ENCODE measurements at regions not wholly inside any gene's neighbourhood (a gene's known extent, or its start where the extent isn't known, plus 50 kb on each side); places are given as distances from the start of the nearest gene placed in this dataset.

DNA sequence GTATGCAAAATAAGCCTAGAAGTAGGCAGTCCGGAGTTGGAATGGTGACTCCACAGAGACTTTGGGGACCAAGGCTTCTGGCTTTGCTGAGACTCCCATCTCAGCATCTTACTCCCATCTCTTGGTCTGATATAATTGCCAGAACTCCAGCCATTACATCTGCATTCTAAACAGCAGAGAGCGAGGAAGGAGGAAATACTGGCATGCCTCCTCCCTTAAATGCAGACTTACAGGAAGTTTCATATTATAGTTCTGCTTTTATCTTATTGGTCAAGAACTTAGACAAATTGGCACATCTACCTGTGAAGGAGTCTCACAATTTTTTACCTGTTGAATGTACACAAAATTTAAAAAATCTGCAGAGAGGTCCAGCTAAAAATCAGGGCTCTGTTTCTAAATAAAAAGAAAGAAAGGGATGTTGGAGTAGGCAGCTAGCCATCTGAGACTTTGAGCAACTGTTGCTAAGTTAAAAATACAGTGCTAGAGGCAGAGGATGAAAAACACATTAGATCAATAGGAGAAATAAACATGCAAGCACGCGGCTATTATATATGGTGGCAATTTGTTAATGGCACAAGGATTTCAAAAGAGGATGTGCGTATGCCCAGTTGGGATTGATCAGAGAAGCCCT lies 209.9 kb upstream of the HMGA2 start:
- Histone ChIP-seq H3K9me3 (ENCODE audit: low read length) (no peaks in the 10 kb centered on the region), H3K36me3 (ENCODE audit: insufficient read depth, low read length) (no peaks in the 10 kb centered on the region), H3K4me3 (ENCODE audit: low read depth in 1 of 2, low read length in 2 of 2) (no peak overlapping the region)

DNA sequence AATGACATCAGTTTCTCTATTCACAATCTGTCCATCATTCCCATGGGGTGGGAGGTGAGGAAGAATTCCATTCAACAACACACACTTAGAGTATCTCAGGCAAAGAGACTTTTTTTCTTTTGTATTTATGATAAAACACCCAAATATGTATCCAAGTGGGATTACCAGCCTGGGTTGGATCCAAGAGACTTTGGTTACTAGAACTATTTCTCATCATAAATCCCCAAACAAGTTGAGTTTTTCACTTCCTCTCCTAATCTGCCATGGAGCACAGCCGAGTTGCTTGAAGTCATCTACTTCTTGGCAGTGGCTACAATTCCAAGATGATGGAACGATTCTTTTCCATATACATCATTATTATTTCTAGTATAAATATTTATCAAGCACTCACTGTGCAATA lies 209.2 kb upstream of the HMGA2 start:
- no peaks in the 10 kb centered on the region for H3K36me3 ChIP-seq (ENCODE audit: insufficient read depth, low read length)
- H3K9ac ChIP-seq (ENCODE audit: low read length) = no peak overlapping the region
- no peaks in the 10 kb centered on the region for H3K27me3 ChIP-seq (ENCODE audit: control insufficient read depth in 1 of 2, insufficient read depth in 2 of 2, low read length in 2 of 2)
- H3K27ac ChIP-seq (ENCODE audit: low read depth, low read length) = no peak overlapping the region
- no peak overlapping the region for H3K4me3 ChIP-seq (ENCODE audit: low read depth in 1 of 2, low read length in 2 of 2)
- H3K9me3 ChIP-seq (ENCODE audit: low read length) = no peaks in the 10 kb centered on the region
- no peaks in the 10 kb centered on the region for H3K4me1 ChIP-seq (ENCODE audit: insufficient read depth, low read length)

More for the DNA sequence above, 209.9 kb upstream of the HMGA2 start:
- no peak overlapping the region for H3K9ac ChIP-seq (ENCODE audit: low read length)
- H3K27me3 ChIP-seq (ENCODE audit: control insufficient read depth in 1 of 2, insufficient read depth in 2 of 2, low read length in 2 of 2) = no peaks in the 10 kb centered on the region
- no peak overlapping the region for H3K27ac ChIP-seq (ENCODE audit: low read depth, low read length)
- no peaks in the 10 kb centered on the region for H3K4me1 ChIP-seq (ENCODE audit: insufficient read depth, low read length)

DNA sequence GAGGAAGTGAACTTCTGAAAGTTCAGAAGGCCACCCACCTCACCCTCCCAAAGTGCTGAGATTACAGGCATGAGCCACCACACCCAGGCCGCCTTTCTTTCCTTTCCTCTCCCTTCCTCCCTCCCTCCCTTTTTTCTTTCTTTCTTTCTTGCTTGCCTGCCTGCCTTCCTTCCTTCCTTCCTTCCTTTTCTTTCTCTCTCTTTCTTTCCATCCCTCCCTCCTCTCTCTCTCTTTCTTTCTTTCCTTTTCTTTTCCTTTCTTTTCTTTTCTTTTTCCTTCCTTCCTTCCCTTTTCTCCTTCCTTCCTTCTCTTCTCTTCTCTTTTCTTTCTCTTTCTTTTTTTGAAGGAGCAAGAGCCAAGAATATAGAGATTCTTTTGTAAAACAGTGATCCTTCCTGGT lies 208.3 kb upstream of the HMGA2 start:
- Histone ChIP-seq H3K27ac (ENCODE audit: low read depth, low read length) (no peak overlapping the region), H3K27me3 (ENCODE audit: control insufficient read depth in 1 of 2, insufficient read depth in 2 of 2, low read length in 2 of 2) (no peaks in the 10 kb centered on the region), H3K4me3 (ENCODE audit: low read depth in 1 of 2, low read length in 2 of 2) (no peak overlapping the region), H3K9me3 (ENCODE audit: low read length) (no peaks in the 10 kb centered on the region), H3K4me1 (ENCODE audit: insufficient read depth, low read length) (no peaks in the 10 kb centered on the region), H3K36me3 (ENCODE audit: insufficient read depth, low read length) (no peaks in the 10 kb centered on the region), H3K9ac (ENCODE audit: low read length) (no peak overlapping the region)

GRCh38 chr12:65618588-65618987 lies 205.7 kb upstream of the HMGA2 start:
- Histone ChIP-seq H3K36me3 (ENCODE audit: insufficient read depth, low read length) (no peaks in the 10 kb centered on the region), H3K27me3 (ENCODE audit: control insufficient read depth in 1 of 2, insufficient read depth in 2 of 2, low read length in 2 of 2) (no peaks in the 10 kb centered on the region), H3K27ac (ENCODE audit: low read depth, low read length) (no peak overlapping the region), H3K4me3 (ENCODE audit: low read depth in 1 of 2, low read length in 2 of 2) (no peak overlapping the region), H3K4me1 (ENCODE audit: insufficient read depth, low read length) (no peaks in the 10 kb centered on the region), H3K9me3 (ENCODE audit: low read length) (no peaks in the 10 kb centered on the region), H3K9ac (ENCODE audit: low read length) (no peak overlapping the region)

- Histone ChIP-seq H3K36me3 (ENCODE audit: insufficient read depth, low read length) (no peaks in the 10 kb centered on the region), H3K27me3 (ENCODE audit: control insufficient read depth in 1 of 2, insufficient read depth in 2 of 2, low read length in 2 of 2) (no peaks in the 10 kb centered on the region), H3K27ac (ENCODE audit: low read depth, low read length) (no peak overlapping the region), H3K4me1 (ENCODE audit: insufficient read depth, low read length) (no peaks in the 10 kb centered on the region), H3K9me3 (ENCODE audit: low read length) (no peaks in the 10 kb centered on the region), H3K9ac (ENCODE audit: low read length) (no peak overlapping the region), H3K4me3 (ENCODE audit: low read depth in 1 of 2, low read length in 2 of 2) (no peak overlapping the region)
Observed at GRCh38 chr12:65619018-65619417, 205.3 kb upstream of the HMGA2 start.

DNA sequence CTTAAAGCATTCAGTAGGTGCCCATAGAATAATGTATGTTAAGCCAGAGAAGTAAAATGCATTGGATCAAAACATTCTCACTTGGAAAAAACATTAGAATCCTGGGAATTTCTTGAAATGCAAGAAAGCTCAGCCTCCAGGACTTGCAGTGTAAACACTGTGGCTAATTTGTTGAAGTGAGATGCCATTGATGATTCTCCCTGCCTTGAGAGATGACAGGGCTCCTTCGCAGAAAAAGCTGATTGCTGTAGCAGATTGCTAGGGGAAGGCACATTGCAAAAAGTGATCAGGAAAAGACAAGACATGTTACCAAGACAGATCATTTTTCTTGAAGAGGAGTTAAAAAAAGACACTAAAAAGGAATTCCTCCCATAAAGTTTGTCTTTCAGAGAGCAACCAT lies 204.2 kb upstream of the HMGA2 start:
- no peaks in the 10 kb centered on the region for H3K36me3 ChIP-seq (ENCODE audit: insufficient read depth, low read length)
- no peaks in the 10 kb centered on the region for H3K4me1 ChIP-seq (ENCODE audit: insufficient read depth, low read length)
- H3K9ac ChIP-seq (ENCODE audit: low read length) = no peak overlapping the region
- no peak overlapping the region for H3K27ac ChIP-seq (ENCODE audit: low read depth, low read length)
- H3K4me3 ChIP-seq (ENCODE audit: low read depth in 1 of 2, low read length in 2 of 2) = no peak overlapping the region
- no peaks in the 10 kb centered on the region for H3K9me3 ChIP-seq (ENCODE audit: low read length)
- no peaks in the 10 kb centered on the region for H3K27me3 ChIP-seq (ENCODE audit: control insufficient read depth in 1 of 2, insufficient read depth in 2 of 2, low read length in 2 of 2)

GRCh38 chr12:65622056-65622455 lies 202.2 kb upstream of the HMGA2 start:
- Histone ChIP-seq H3K36me3 (ENCODE audit: insufficient read depth, low read length) (no peaks in the 10 kb centered on the region), H3K9me3 (ENCODE audit: low read length) (no peaks in the 10 kb centered on the region), H3K9ac (ENCODE audit: low read length) (no peak overlapping the region), H3K27me3 (ENCODE audit: control insufficient read depth in 1 of 2, insufficient read depth in 2 of 2, low read length in 2 of 2) (no peaks in the 10 kb centered on the region), H3K4me1 (ENCODE audit: insufficient read depth, low read length) (no peaks in the 10 kb centered on the region), H3K27ac (ENCODE audit: low read depth, low read length) (no peak overlapping the region), H3K4me3 (ENCODE audit: low read depth in 1 of 2, low read length in 2 of 2) (no peak overlapping the region)

DNA sequence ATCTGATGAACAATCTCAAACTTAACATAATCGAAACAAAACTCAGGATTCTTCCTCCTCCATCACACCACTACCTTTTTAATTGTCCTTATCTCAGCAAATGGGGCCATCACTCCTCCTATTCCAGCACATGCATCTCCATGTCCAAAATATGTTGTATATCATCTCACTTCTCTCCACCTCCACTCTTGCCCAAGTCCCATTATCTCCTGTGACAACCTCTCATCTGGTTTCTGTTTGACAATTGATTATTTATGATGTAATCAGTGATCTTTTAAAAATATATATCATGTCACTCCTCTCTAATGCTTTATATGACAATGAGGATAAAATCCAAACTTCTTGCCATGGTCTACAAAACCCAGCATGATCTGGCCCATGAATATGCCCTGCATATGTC lies 200.8 kb upstream of the HMGA2 start:
- H3K36me3 ChIP-seq (ENCODE audit: insufficient read depth, low read length) = no peaks in the 10 kb centered on the region
- no peaks in the 10 kb centered on the region for H3K4me1 ChIP-seq (ENCODE audit: insufficient read depth, low read length)
- H3K27me3 ChIP-seq (ENCODE audit: control insufficient read depth in 1 of 2, insufficient read depth in 2 of 2, low read length in 2 of 2) = no peaks in the 10 kb centered on the region
- no peak overlapping the region for H3K4me3 ChIP-seq (ENCODE audit: low read depth in 1 of 2, low read length in 2 of 2)
- H3K27ac ChIP-seq (ENCODE audit: low read depth, low read length) = no peak overlapping the region
- H3K9ac ChIP-seq (ENCODE audit: low read length) = no peak overlapping the region
- no peaks in the 10 kb centered on the region for H3K9me3 ChIP-seq (ENCODE audit: low read length)

DNA sequence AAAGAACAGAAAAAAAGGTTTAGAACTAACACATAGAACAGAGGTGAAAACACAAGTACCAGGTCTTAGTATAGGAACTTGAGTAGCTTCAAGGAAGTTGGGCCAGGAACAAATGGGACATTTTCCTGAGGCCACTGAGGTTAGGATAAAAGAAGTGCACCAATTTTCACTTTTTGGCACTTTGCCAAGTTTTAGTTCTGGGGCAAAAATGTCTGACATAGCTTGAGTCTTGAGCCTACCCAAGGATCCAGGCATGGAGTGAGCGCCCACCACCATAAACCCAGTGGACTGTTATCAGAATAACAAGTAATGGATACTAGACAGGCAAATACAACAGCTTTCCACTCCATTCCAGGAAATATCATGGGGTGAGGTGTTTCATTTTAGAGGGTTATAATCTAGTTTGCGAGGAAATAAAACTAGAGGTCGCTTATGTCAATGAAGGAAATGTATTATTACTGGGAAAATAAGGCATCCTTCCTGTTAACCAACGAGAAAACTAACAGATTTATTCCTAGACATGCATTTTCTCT lies 199.7 kb upstream of the HMGA2 start:
- no peaks in the 10 kb centered on the region for H3K36me3 ChIP-seq (ENCODE audit: insufficient read depth, low read length)
- H3K27ac ChIP-seq (ENCODE audit: low read depth, low read length) = no peak overlapping the region
- H3K4me3 ChIP-seq (ENCODE audit: low read depth in 1 of 2, low read length in 2 of 2) = no peak overlapping the region

GRCh38 chr12:65628061-65628460 lies 196.2 kb upstream of the HMGA2 start:
- H3K36me3 ChIP-seq (ENCODE audit: insufficient read depth, low read length) = no peaks in the 10 kb centered on the region
- H3K9ac ChIP-seq (ENCODE audit: low read length) = no peak overlapping the region
- H3K4me1 ChIP-seq (ENCODE audit: insufficient read depth, low read length) = no peaks in the 10 kb centered on the region
- H3K27me3 ChIP-seq (ENCODE audit: control insufficient read depth in 1 of 2, insufficient read depth in 2 of 2, low read length in 2 of 2) = no peaks in the 10 kb centered on the region
- no peak overlapping the region for H3K27ac ChIP-seq (ENCODE audit: low read depth, low read length)
- no peak overlapping the region for H3K4me3 ChIP-seq (ENCODE audit: low read depth in 1 of 2, low read length in 2 of 2)
- H3K9me3 ChIP-seq (ENCODE audit: low read length) = no peaks in the 10 kb centered on the region

More for the DNA sequence above, 199.7 kb upstream of the HMGA2 start:
- no peaks in the 10 kb centered on the region for H3K9me3 ChIP-seq (ENCODE audit: low read length)
- H3K27me3 ChIP-seq (ENCODE audit: control insufficient read depth in 1 of 2, insufficient read depth in 2 of 2, low read length in 2 of 2) = no peaks in the 10 kb centered on the region
- H3K4me1 ChIP-seq (ENCODE audit: insufficient read depth, low read length) = no peaks in the 10 kb centered on the region
- no peak overlapping the region for H3K9ac ChIP-seq (ENCODE audit: low read length)

DNA sequence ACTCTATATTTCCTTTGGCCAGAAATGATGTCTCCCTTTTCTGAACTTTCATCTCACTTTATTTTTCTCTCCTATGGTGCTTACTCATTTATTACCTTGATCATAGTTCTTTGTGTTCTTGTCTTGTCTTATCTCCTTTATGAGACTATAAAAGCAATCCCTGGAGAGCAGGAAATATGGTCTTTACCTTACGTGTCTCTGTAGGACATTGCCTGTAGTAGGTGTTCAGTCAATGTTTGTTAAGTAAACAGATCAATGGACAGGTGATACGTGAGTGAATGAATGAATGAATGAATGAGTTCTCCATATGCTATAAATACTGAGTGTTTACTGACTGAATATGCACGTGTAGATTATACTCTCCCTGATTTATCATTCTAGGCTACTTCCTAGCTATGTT lies 193.7 kb upstream of the HMGA2 start:
- H3K27ac ChIP-seq (ENCODE audit: low read depth, low read length) = no peak overlapping the region

DNA sequence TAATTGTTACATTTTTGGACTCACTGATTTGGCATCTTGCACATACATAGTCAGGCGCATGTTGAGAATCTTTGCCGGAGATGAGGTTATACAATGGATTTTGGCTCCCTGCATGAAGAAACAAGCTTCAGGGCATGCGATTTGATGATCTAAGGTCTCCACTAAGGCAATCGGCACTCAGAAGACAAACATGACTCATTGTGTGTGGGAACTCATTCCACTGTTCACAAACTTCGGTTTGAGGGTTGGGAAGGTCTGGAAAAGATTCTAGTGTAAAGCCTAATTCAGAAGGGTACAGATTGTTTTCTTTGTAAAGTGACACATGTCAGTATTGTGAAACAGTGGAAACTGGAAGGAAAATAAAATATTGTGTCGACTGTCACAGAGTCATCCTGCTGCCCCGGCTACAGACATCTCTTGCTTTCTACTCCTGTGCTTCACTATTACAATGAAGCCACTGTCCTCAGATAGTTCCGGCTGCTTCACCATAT lies 192.6 kb upstream of the HMGA2 start:
- no peak overlapping the region for H3K9ac ChIP-seq (ENCODE audit: low read length)
- H3K36me3 ChIP-seq (ENCODE audit: insufficient read depth, low read length) = no peaks in the 10 kb centered on the region
- no peak overlapping the region for H3K27ac ChIP-seq (ENCODE audit: low read depth, low read length)
- H3K27me3 ChIP-seq (ENCODE audit: control insufficient read depth in 1 of 2, insufficient read depth in 2 of 2, low read length in 2 of 2) = no peaks in the 10 kb centered on the region
- no peak overlapping the region for H3K4me3 ChIP-seq (ENCODE audit: low read depth in 1 of 2, low read length in 2 of 2)
- no peaks in the 10 kb centered on the region for H3K4me1 ChIP-seq (ENCODE audit: insufficient read depth, low read length)
- no peaks in the 10 kb centered on the region for H3K9me3 ChIP-seq (ENCODE audit: low read length)

More for the DNA sequence above, 193.7 kb upstream of the HMGA2 start:
- no peaks in the 10 kb centered on the region for H3K36me3 ChIP-seq (ENCODE audit: insufficient read depth, low read length)
- H3K4me1 ChIP-seq (ENCODE audit: insufficient read depth, low read length) = no peaks in the 10 kb centered on the region
- H3K9me3 ChIP-seq (ENCODE audit: low read length) = no peaks in the 10 kb centered on the region
- no peak overlapping the region for H3K9ac ChIP-seq (ENCODE audit: low read length)
- H3K4me3 ChIP-seq (ENCODE audit: low read depth in 1 of 2, low read length in 2 of 2) = no peak overlapping the region
- H3K27me3 ChIP-seq (ENCODE audit: control insufficient read depth in 1 of 2, insufficient read depth in 2 of 2, low read length in 2 of 2) = no peaks in the 10 kb centered on the region
